GM18907 (cell line): ENCODE measurements at regions not wholly inside any gene's neighbourhood (a gene's known extent, or its start where the extent isn't known, plus 50 kb on each side); places are given as distances from the start of the nearest gene placed in this dataset.
"Not testable (repeated sequence)": the region's sequence is repeated elsewhere in the genome, so short reads cannot be mapped to it uniquely, and the experiment has no call there.

Source experiments
- ATAC-seq: cut with Tn5 transposase; IDR thresholded peaks from one replicate; pipeline ENCODE4 v1.9.1; 2021; ENCODE audit warnings: mild to moderate bottlenecking, moderate library complexity; ENCODE audit not compliant: unreplicated experiment

GRCh38 chr10:78096486-78096885, 62.8 kb downstream of the RPS24 start:
- not testable (repeated sequence) for ATAC-seq

- ATAC-seq, result not testable (repeated sequence)
Observed at GRCh38 chr10:78102593-78102992, 68.9 kb downstream of the RPS24 start.

- ATAC-seq, result no peak
Observed at GRCh38 chr10:78109210-78109609, 75.5 kb downstream of the RPS24 start.

DNA sequence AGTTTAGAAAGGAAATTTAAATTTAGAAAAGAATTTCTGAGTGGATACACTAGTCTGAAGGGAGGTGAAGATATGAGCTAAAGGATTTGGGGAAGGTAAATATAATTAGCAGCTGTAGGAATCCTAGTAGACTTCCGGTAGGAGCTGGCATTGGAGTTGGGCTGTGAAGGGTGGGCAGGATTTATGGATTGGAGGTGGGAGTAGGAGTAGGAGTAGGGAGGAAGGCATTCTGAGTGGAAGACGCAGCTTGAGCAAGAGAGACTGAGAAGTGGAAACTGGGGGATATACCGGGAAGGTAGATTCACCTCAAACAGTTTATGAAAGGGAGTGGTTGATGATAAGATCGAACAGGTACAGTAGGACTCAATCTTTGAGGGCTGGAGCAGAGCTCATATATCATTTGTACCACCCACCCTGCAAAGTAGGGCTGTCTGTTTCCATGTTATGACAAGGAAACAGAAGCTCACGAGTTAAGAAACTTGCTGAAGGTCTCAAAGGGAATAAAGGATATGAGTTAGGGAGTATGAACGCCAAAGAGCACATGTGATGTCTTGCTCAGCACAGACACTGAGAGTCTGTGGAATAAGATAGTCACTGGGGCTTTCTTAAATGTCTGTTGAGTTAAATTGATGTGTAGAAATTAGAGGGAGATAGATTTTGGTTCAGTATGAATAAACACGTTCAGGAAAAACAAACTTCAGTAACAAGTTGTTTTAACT, 81.6 kb downstream of the RPS24 start:
- ATAC-seq, result no peak

DNA sequence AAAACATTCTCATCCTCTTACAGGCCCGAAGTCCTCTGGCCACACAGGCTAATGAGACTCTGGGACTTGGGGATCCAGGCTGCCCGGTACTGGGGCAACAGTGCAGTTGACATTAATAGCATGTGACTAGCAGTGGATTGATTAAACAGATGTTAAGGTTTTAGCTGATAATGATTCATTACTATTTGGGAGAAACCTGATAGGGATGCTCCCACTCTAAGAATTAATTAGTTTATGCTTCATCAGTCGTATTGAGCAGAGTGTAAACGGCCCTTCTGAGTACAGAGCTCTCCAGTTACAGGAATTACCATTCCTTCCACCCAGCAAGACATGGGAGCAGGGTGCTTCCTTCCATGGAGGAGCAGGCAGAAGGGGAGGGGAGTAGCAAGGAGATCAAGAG, 82.7 kb downstream of the RPS24 start:
- ATAC-seq, result no peak

- ATAC-seq, result no peak
Observed at GRCh38 chr10:78118591-78118990, 84.9 kb downstream of the RPS24 start.

DNA sequence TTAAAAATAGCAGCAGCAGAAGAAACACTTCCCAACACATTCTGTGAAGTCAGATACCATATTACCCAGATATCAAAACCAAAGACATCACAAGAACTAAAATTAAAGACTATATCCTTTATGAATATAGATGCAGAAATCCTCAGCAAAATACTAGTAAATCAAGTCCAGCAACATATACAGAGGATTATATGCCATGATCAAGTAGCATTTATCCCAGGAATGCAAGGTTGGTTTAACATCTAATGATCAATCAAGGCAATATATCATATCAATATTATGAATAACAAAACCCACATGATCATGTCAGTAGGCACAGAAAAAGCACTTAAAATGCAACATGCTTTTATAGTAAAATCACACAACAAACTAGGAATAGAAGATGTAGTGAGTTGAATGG, 88.1 kb downstream of the RPS24 start:
- no peak for ATAC-seq

DNA sequence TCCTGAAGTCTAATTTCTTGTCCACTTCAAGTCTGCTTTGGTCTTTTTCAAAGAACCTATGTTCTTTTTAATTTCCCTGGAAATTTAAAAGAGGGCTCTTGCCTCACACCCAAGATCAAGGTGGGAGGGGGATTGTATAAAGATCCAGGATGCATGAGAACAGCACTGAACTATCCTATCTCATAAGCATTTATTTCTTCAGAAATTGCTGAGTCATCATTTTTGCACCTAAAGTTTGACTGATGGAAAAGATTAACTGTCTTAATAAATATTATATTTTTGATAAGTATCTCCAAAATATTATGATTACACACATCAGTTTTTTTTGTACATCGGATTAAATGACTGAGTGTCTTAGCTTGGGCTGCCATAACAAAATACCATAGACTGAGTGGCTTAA, 90.5 kb downstream of the RPS24 start:
- no peak for ATAC-seq

GRCh38 chr10:78129211-78129610, 95.5 kb downstream of the RPS24 start:
- no peak for ATAC-seq

DNA sequence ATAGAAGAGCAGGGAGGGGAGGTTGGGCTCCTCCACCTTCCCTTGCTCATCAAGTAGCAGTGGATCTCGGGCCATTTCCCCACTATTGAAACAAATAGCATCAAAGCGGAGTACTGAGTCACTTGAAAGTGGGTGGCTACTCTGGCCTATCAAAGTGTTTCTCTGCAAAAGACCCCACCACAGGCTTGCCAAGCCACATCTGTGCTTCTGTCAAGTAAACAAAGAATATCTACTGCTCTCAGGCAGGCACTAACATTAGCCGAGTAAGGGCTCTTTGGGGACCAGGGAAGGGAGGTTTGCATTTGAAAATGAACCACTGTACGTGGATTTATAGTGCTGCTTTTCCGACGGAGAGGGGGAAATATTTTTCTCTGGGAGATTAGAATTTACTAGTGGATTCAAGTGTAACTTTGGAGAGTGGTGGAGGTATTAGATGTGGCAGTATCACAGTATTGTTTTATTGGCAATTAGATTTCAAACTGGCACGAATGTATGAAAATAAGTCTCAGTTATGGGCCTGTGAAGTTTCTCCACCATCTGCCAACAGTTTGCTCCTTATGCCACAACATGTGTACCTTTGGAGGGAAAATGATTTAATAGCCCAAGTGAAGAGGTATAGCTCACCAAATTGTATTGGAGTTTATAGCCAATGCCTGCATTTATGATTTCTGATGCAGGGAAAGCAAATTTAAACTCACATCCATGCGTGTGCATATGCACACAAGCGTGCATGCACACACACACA, 97.5 kb downstream of the RPS24 start:
- no peak for ATAC-seq

DNA sequence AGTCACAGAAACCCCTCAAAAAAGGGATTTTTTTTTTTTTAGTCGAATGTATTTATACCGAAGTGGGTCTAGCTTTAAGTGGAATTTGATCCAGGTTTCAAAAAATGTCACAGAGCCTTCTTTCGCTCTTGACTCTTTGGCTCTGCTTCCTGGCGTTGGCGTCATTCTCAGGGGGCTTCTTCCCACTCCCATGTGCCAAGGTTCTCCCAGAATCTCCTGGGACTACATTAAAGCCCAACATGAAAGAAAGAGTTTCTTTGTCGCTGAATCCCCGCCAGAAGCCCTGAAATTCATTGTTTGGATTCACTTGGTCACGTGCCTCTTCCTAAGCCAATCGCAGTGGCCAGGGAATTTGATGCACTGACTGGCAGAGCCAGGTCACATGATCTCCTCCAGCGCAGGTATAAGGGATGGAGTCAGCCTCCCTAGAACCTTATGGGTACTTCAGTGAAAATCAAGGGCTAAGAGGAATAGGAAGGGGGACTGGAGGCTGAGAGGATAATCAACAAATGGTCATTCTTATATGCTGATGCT, 101.2 kb downstream of the RPS24 start:
- ATAC-seq, result no peak

DNA sequence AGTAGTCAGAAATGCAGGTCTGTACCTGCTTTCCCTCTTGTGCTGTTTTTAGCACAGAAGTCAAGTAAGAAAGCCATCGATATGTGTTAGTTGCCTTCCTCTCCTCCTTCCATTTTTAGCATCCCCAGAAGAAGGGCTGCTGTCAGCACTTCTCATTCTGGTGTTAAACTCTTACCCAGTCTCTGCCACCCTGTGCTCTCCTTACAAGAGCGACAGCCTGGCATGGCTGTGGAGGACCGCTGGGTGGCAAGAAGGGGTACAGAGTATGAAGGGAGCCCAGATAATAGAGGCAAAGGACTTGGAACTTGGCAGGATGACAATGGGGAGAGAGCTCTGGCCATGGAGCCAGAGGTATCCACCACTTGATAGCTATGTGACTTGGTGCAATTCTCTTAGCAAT, 103.5 kb downstream of the RPS24 start:
- ATAC-seq, result no peak

DNA sequence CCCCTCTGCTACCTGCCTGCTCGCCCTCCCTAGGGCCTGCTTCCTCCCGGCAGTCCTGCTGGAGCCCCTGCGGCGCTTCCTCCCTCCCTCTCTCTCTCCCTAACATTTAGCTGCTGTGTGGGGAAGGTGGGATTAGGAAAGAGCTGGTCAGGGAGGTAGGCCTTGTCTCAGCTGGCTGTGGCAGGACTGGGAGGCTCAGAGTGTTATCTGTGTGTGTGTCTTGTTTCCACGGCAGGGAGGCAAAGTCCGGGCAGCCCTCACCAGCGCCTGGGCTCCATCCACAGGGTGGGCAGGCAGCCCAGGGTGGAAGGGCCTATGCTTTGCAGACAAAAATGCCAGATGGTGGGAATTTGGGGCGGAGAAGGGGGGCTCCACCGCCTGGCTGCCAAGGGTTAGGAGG, 105.7 kb downstream of the RPS24 start:
- ATAC-seq, result no peak

GRCh38 chr10:78140066-78140630, 106.5 kb downstream of the RPS24 start:
- no peak for ATAC-seq

- ATAC-seq, result no peak
Observed at GRCh38 chr10:78143576-78143975, 109.9 kb downstream of the RPS24 start.

DNA sequence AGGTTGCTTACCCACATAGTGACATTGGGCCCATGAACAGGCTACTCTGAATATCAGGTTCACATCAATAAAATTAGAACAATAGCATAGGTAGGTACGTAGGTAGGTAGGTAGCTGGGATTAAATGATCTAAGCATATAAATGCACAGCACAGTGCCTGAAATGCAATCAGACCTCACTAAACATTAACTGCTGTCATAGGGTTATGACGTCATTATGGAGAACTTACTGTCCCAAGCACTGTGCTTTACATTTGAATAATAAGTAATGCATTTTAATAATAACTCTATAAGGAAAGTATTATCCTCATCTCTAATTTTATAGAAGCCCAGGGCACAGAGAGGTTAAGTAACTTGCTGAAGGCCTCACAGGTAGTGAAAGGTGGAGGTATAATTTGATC, 112.5 kb downstream of the RPS24 start:
- ATAC-seq, result no peak

- ATAC-seq, result no peak
Observed at GRCh38 chr10:78147202-78147601, 113.5 kb downstream of the RPS24 start.

DNA sequence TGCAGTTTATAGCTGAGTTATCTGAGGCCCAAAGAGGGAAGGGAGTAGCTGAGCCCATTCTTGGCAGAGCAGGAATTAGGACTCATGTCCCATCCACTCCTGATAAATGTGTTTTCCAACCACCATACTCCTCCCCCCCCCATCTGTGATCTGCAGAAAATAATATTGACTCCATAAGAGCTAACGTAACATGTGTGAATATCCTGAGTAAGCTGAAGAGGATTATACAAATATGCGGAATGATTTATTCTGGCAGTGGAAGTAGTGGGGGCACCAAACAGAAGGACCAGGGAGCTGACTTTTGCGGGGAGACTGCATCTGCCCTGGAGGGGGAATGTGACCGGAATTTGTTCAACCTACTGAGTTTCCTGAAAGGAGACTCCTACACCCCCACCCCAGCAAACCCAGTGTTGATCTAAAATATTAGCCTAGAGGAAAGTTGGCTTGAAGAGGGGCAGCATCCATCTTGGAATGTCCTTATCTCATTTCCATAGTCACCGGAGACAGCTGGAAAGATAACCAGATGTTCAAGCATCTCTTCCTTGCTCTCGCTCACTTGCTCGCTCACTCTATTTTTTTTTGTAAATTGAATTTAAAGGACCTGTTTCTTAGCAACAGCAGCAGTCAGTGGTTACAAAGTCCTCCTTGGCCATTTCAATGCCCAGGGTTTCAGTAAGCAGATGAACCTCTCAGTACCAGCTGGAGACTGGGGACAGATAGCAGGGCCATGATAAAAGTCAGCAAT, 114.7 kb downstream of the RPS24 start:
- ATAC-seq, result no peak

- ATAC-seq, result no peak
Observed at GRCh38 chr10:78148961-78149612, 115.4 kb downstream of the RPS24 start.

DNA sequence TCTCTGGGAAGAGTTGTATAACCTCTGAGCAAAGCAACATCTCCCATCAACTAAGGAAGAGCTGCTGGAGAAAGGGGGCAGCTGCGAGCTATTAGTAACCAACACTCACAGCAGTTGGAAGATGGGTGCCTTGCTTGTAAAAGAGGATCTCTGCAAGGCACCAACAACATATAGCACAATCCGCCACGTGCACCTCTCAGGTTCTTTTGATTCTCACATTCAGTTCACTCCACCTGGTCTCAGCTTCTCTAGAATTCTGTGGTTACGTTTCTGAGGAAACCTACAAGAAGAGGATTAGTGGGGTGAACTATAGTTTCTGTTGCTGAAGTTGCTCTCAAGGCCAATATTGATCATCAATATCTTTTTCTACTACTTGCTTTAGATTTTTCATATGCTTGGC, 117.1 kb downstream of the RPS24 start:
- ATAC-seq, result no peak

DNA sequence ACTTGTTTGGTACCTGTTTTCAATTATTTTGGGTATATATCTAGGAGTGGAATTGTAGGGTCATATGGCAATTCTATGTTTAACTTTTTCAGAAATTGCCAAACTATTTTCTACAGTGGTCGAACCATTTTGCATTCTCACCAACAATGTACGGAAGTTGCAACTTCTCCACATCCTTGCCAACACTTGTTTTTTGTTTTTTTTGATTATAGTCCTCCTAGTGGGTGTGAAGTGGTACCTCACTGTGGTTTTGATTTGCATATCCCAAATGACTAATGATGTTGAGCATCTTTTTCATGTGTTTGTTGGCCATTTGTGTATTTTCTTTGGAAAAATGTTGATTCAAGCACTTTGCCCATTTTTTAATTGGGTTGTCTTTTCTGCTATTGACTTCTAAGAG, 122.1 kb downstream of the RPS24 start:
- no peak for ATAC-seq
